NCI-H345 (cell line): ENCODE measurements at regions not wholly inside any gene's neighbourhood (a gene's known extent, or its start where the extent isn't known, plus 50 kb on each side); places are given as distances from the start of the nearest gene placed in this dataset.
"Not testable (repeated sequence)": the region's sequence is repeated elsewhere in the genome, so short reads cannot be mapped to it uniquely, and the experiment has no call there.

Experiments
- DNase-seq: peaks from one replicate; lab custom pipeline; 2025; lab: John Stamatoyannopoulos, UW

DNA sequence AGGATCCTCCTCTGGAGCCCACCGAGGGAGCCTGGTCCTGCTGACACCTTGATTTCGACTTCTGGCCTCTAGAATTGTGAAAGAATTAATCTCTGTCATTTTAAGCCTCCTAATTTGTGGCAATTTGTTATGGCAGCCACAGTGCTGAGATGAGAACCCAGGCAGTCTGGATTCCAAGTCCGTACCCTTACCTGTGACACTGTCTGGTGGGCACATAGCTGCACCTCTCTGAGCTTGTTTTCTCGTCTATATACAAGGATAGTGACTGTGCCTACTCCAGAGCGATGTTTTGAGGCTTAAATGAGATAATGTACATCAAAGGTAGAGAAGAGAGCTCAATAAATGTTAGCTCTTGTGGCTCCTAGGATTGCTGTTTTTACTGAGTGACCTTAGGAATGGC lies 128.4 kb upstream of the MPHOSPH6 start:
- DNase-seq: no peak

GRCh38 chr16:82295290-82296201 lies 125.5 kb upstream of the MPHOSPH6 start:
- no peak for DNase-seq

GRCh38 chr16:82293671-82294070 lies 123.6 kb upstream of the MPHOSPH6 start:
- no peak for DNase-seq

GRCh38 chr16:82287937-82288336 lies 117.9 kb upstream of the MPHOSPH6 start:
- no peak for DNase-seq

DNA sequence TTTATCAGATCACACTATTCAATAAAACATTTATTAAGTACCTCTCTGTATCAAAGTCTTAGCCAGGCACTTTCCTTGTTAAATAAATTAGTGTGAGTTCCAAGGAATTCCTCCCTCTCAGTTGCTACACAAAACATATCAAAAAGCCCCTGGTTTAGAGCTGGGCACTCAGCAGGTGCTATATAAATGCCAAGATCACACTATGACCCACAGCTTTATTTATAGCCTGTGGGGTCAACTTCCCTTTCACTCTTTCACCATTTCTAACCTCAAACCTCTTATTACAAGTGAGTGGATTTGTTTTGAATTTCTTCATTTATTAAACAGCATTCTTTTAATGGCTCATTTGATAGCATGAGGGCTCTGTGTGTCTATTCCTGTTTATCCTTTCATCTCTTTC lies 112.6 kb upstream of the MPHOSPH6 start:
- DNase-seq: no peak

DNA sequence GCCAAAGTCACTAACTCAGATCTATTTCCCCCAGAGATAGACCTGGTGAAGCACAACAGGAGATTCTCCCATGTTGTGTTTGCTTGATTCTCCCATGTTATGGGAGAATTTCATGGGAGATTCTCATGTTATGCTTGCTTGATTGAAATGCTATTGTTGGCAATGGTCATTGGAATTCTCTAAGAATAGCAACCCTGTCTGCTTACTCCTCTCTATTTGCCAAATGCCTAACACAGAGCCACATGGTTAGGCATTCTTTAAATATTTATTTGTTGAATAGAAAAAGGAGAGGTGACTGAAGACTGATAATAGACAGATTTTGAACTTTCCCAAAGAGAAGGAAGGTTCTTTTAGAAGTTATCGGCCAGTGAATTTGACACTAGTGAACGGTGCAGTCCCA lies 111.5 kb upstream of the MPHOSPH6 start:
- no peak for DNase-seq

GRCh38 chr16:82280867-82281266 lies 110.8 kb upstream of the MPHOSPH6 start:
- no peak for DNase-seq

- DNase-seq: not testable (repeated sequence)
These were observed 105.3 kb upstream of the MPHOSPH6 start for GRCh38 chr16:82275349-82275748.

DNA sequence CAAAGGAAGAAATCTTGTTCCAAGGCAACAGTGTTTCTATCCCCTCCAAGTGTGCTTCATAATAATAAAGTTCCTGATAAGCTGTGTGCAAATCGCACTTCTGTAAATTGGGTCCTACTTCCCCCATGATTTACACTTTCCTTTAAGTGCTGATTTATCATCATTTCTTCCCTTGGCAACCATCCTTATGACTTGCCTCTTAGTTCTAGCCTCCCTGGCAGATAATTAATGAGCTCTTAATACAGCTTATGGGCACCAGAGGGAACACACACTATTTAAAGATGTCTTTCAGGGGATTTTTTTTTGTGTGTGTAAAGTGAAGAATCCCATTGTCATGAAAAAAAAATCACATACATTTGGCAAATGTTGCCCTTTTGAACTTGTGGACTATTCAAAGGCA lies 101.6 kb upstream of the MPHOSPH6 start:
- no peak for DNase-seq

DNA sequence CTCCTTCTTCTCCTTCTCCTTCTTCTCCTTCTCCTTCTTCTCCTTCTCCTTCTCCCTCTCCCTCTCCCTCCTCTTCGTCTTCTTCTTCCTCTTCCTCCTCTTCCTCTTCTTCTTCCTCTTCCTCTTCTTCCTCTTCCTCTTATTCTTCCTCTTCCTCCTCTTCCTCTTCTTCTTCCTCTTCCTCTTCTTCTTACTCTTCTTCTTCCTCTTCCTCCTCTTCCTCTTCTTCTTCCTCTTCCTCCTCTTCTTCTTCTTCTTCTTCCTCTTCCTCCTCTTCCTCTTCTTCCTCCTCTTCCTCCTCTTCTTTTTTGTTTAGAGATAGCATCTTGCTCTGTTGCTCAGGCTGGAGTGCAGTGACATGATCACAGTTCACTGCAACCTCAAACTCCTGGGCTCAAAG lies 97.7 kb upstream of the MPHOSPH6 start:
- DNase-seq: not testable (repeated sequence)

DNA sequence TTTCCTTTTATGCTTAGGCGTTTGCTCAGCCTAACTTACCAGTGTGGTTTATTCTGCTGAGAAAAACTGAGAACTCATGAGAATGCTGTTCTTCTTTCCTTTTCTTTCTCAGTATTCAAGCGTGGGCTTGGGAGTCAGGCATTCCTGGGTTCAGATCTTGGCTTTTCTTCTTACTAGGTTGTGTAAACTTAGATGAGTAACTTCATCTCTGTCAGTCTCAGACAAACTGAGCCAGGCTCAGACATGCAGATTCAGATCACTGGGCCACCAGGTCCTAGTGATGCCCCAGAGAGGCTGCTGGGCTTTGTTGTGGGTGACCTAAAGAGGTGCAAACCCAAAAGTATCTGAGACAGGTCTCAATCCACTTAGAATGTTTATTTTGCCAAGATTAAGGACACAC lies 95.8 kb upstream of the MPHOSPH6 start:
- DNase-seq: no peak

DNA sequence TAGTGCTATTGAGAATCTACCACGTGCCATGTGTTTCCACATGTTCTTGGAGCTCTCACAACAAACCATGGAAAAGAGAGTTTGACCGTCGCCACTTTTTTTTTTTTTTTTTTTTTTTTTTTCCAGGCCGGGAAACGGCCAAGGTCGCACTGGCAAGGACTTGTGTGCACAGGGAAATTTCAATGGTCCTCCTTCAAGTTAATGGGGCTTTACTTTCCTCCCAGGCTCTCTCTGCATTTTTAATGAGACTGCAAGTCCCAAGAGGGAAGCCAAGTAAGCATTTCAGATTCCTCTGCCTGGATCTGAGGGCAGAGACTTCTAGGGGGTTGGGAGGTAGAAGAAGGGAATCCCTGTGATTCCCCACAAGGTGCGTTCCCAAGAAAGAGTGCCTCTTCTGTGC lies 94.7 kb upstream of the MPHOSPH6 start:
- no peak for DNase-seq

- DNase-seq: peak; percentile 64
These were observed 93.6 kb upstream of the MPHOSPH6 start for GRCh38 chr16:82263521-82264143.

- no peak for DNase-seq
These were observed 92.2 kb upstream of the MPHOSPH6 start for GRCh38 chr16:82262244-82262643.

DNA sequence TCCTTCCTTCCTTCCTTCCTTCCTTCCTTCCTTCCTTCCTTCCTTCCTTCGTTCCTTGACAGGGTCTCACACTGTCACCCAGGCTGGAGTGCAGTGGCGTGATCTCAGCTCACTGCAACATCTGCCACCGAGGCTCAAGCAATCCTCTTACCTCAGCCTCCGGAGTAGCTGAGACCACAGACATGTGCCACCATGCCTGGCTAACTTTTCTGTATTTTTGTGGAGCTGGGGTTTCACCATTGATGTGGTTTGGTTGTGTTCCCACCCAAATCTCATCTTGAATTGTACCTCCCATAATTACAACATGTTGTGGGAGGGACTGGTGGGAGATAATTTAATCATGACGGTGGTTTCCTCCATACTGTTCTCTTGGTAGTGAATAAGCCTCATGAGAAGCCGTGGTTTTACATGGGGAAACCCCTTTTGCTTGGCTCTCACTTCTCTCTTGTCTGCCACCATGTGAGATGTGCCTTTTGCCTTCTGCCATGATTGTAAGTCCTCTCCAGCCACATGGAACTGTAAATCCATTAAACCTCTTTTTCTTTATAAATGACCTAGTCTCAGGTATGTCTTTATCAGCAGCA lies 90.3 kb upstream of the MPHOSPH6 start:
- no peak for DNase-seq

GRCh38 chr16:82259731-82260130 lies 89.7 kb upstream of the MPHOSPH6 start:
- DNase-seq: no peak

- no peak for DNase-seq
These were observed 88.0 kb upstream of the MPHOSPH6 start for GRCh38 chr16:82257990-82258389.

GRCh38 chr16:82252582-82252981 lies 82.6 kb upstream of the MPHOSPH6 start:
- DNase-seq: no peak

GRCh38 chr16:82248677-82249076 lies 78.7 kb upstream of the MPHOSPH6 start:
- no peak for DNase-seq

DNA sequence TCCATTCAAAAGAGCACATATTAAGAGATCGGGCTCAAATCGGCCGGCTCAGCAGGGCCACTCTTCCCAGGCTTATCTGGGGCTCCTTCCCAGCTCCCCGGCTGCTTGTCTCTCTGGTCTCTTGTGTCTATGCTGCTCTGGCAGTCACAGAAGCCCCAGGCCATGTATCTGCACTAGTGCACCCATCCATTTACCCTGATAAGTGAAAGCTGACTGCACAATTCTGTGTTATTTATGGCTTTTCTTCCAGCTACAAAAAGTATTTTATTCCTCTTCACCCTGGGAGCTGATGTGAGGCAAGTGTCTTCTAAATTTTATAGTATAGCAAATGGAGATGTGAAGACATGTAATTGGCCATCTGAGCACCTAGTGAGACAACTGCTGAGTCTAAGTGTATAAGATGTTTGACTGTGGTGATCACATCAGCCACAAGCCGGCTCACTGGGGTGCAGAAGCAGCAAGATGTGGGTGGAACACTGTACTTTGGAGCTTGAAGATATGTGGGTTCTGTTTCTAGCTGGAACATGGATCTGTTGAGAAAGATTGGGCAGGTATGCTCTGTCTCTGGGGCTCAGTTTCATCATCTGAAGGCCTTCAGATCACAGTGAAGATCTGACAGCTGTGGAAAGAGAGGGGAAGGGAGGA lies 78.1 kb upstream of the MPHOSPH6 start:
- DNase-seq: no peak

GRCh38 chr16:82242201-82242600 lies 72.2 kb upstream of the MPHOSPH6 start:
- DNase-seq: no peak

GRCh38 chr16:82241469-82242052 lies 71.5 kb upstream of the MPHOSPH6 start:
- DNase-seq: no peak
